Middle frontal gyrus (tissue), 1 donor: ENCODE measurements at regions not wholly inside any gene's neighbourhood (a gene's known extent, or its start where the extent isn't known, plus 50 kb on each side); places are given as distances from the start of the nearest gene placed in this dataset.
"Not testable (repeated sequence)": the region's sequence is repeated elsewhere in the genome, so short reads cannot be mapped to it uniquely, and the experiment has no call there.

Experiments used
- DNase-seq: peaks from one replicate; pipeline ENCODE4 v3.0.0-alpha.2; 2015; ENCODE audit warnings: low spot score; ENCODE audit errors: extremely low spot score

- DNase-seq, result no peak
Measured at GRCh38 chr7:153607354-153607753, 444.8 kb upstream of the DPP6 start.

GRCh38 chr7:153616711-153617325 lies 435.4 kb upstream of the DPP6 start:
- no peak for DNase-seq

- no peak for DNase-seq
Measured at GRCh38 chr7:153627323-153627722, 424.9 kb upstream of the DPP6 start.

- DNase-seq, result no peak
Measured at GRCh38 chr7:153628406-153628805, 423.8 kb upstream of the DPP6 start.

GRCh38 chr7:153628825-153629224 lies 423.4 kb upstream of the DPP6 start:
- no peak for DNase-seq

- DNase-seq, result no peak
Measured at GRCh38 chr7:153638821-153639435, 413.3 kb upstream of the DPP6 start.

- no peak for DNase-seq
Measured at GRCh38 chr7:153640586-153640985, 411.6 kb upstream of the DPP6 start.

- DNase-seq, result no peak
Measured at GRCh38 chr7:153641199-153641598, 411.0 kb upstream of the DPP6 start.

GRCh38 chr7:153642989-153643388 lies 409.2 kb upstream of the DPP6 start:
- DNase-seq, result no peak

GRCh38 chr7:153657182-153657800 lies 394.9 kb upstream of the DPP6 start:
- no peak for DNase-seq

- no peak for DNase-seq
Measured at GRCh38 chr7:153675131-153675530, 377.1 kb upstream of the DPP6 start.

- DNase-seq, result no peak
Measured at GRCh38 chr7:153682628-153683027, 369.6 kb upstream of the DPP6 start.

- no peak for DNase-seq
Measured at GRCh38 chr7:153696242-153696641, 356.0 kb upstream of the DPP6 start.

- no peak for DNase-seq
Measured at GRCh38 chr7:153698046-153698445, 354.2 kb upstream of the DPP6 start.

GRCh38 chr7:153701678-153702077 lies 350.5 kb upstream of the DPP6 start:
- DNase-seq, result no peak

- not testable (repeated sequence) for DNase-seq
Measured at GRCh38 chr7:153723892-153724291, 328.3 kb upstream of the DPP6 start.

GRCh38 chr7:153731504-153731903 lies 320.7 kb upstream of the DPP6 start:
- DNase-seq, result not testable (repeated sequence)

GRCh38 chr7:153743434-153743833 lies 308.8 kb upstream of the DPP6 start:
- DNase-seq, result not testable (repeated sequence)

GRCh38 chr7:153747969-153748368 lies 304.2 kb upstream of the DPP6 start:
- DNase-seq, result not testable (repeated sequence)

GRCh38 chr7:153748885-153749284 lies 303.3 kb upstream of the DPP6 start:
- not testable (repeated sequence) for DNase-seq

- not testable (repeated sequence) for DNase-seq
Measured at GRCh38 chr7:153765869-153766268, 286.3 kb upstream of the DPP6 start.

- DNase-seq, result not testable (repeated sequence)
Measured at GRCh38 chr7:153766926-153767325, 285.3 kb upstream of the DPP6 start.

- no peak for DNase-seq
Measured at GRCh38 chr7:153772966-153773365, 279.2 kb upstream of the DPP6 start.
